ENCODE measurements at regions not wholly inside any gene's neighbourhood (a gene's known extent, or its start where the extent isn't known, plus 50 kb on each side); places are given as distances from the start of the nearest gene placed in this dataset.

- DNase-seq: no peak
- Histone ChIP-seq H3K4me1 (no peaks in the 10 kb centered on the region), H3K27ac (no peak overlapping the region), H3K4me3 (no peak overlapping the region), H3K9me3 (no peaks in the 10 kb centered on the region), H3K27me3 (no peaks in the 10 kb centered on the region), H3K36me3 (no peaks in the 10 kb centered on the region)
- intact Hi-C loops (cut with DNase I; ENCODE audit: low total_unique reads): no loop called here
- no peak for TF ChIP-seq CTCF (IDR thresholded peaks at IDR 0.05)
Observed at GRCh38 chr16:86889974-86890373, 311.6 kb downstream of the FOXL1 start.

- TF ChIP-seq CTCF (IDR thresholded peaks at IDR 0.05): no peak
- Histone ChIP-seq H3K4me1 (no peaks in the 10 kb centered on the region), H3K36me3 (no peaks in the 10 kb centered on the region), H3K9me3 (no peaks in the 10 kb centered on the region), H3K27me3 (no peaks in the 10 kb centered on the region), H3K27ac (no peak overlapping the region), H3K4me3 (no peak overlapping the region)
- no peak for DNase-seq
- intact Hi-C loops (cut with DNase I; ENCODE audit: low total_unique reads): no loop called here
Observed at GRCh38 chr16:86891121-86891520, 312.8 kb downstream of the FOXL1 start.

GRCh38 chr16:86891631-86892030 lies 313.3 kb downstream of the FOXL1 start:
- Histone ChIP-seq H3K9me3 (no peaks in the 10 kb centered on the region), H3K4me3 (no peak overlapping the region), H3K27ac (no peak overlapping the region), H3K27me3 (no peaks in the 10 kb centered on the region), H3K4me1 (no peaks in the 10 kb centered on the region), H3K36me3 (no peaks in the 10 kb centered on the region)
- intact Hi-C loops (cut with DNase I; ENCODE audit: low total_unique reads): no loop called here
- no peak for TF ChIP-seq CTCF (IDR thresholded peaks at IDR 0.05)
- no peak for DNase-seq

- no peak overlapping the region for H3K4me3 ChIP-seq
- no peak for TF ChIP-seq CTCF (IDR thresholded peaks at IDR 0.05)
- H3K27me3 ChIP-seq: no peaks in the 10 kb centered on the region
- H3K9me3 ChIP-seq: no peaks in the 10 kb centered on the region
- no peak overlapping the region for H3K27ac ChIP-seq
- H3K36me3 ChIP-seq: no peaks in the 10 kb centered on the region
- no peaks in the 10 kb centered on the region for H3K4me1 ChIP-seq
- intact Hi-C loops (cut with DNase I; ENCODE audit: low total_unique reads): no loop called here
- no peak for DNase-seq
Observed at GRCh38 chr16:86892509-86892908, 314.2 kb downstream of the FOXL1 start.

- no peaks in the 10 kb centered on the region for H3K27me3 ChIP-seq
Observed at GRCh38 chr16:86893506-86893905, 315.2 kb downstream of the FOXL1 start.

More at GRCh38 chr16:86893506-86893905, 315.2 kb downstream of the FOXL1 start:
- Histone ChIP-seq H3K27ac (no peak overlapping the region), H3K4me1 (peaks cover 0 to 4% (median 0%) of the 10 kb centered on the region in 4 donors), H3K36me3 (no peaks in the 10 kb centered on the region), H3K4me3 (no peak overlapping the region), H3K9me3 (no peaks in the 10 kb centered on the region)
- intact Hi-C loops (cut with DNase I; ENCODE audit: low total_unique reads): no loop called here
- DNase-seq: no peak
- TF ChIP-seq CTCF (IDR thresholded peaks at IDR 0.05): no peak
